T47D (cell line): ENCODE measurements at regions not wholly inside any gene's neighbourhood (a gene's known extent, or its start where the extent isn't known, plus 50 kb on each side); places are given as distances from the start of the nearest gene placed in this dataset.
"Not testable (repeated sequence)": the region's sequence is repeated elsewhere in the genome, so short reads cannot be mapped to it uniquely, and the experiment has no call there.

ENCODE experiments used
- DNase-seq, 2 experiments: peaks; one replicate each; pipeline versions ENCODE4 v3.0.0 to v3.0.0-alpha.2; 2011 to 2012; ENCODE audit warnings: low read depth in 1 of 2, low spot score in 1 of 2
- JUND ChIP-seq: IDR thresholded peaks from 2 replicates; pipeline ENCODE4 v1.6.1; 2012; ENCODE audit warnings: low read depth
- in situ Hi-C: cut with HindIII; loops from 2 replicates; pipeline ENCODE4 v1.10.0; 2016; ENCODE audit warnings: low sequenced_read_pairs, low pct_unique_long_range_greater_than_20kb

DNA sequence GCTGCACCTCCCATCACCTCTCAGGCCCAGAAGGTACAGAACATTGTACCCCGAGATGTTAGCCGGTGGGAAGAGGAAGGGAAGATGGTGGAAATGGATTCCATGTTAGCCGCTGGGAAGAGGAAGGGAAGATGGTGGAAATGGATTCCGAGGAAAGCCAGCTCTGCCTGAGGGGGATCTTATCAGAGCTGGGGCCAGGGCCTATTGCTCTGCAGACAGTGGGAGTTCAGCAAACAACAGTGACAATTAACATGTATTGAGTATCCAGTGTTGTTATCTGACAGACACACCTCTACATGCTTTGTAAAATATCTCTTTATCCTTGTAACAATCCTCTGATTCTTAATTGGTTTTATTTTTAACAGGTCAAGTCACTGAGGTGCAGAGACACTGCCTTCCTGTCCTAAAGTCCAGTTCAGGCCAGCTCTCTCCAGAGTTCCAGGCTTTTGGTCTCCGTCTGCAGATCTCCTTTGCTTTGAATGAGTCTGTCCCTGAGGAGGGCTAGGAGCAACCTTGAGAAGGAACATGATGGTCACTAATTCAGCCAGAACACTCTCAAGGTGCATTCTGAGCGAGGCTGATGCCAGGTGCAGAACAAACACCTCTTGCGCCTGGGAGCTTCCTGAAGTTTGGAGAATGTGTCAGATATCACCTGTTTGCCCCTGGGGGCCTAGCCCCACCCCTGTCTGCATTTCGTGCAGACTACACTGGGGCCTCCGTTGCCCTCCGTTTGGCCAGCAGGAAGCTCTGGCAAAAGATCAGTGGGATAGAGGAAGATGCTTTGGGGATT, 82.4 kb upstream of the PODXL start:
- in situ Hi-C loops = no loop called here
- TF ChIP-seq JUND = no peak
- DNase-seq = no peak

DNA sequence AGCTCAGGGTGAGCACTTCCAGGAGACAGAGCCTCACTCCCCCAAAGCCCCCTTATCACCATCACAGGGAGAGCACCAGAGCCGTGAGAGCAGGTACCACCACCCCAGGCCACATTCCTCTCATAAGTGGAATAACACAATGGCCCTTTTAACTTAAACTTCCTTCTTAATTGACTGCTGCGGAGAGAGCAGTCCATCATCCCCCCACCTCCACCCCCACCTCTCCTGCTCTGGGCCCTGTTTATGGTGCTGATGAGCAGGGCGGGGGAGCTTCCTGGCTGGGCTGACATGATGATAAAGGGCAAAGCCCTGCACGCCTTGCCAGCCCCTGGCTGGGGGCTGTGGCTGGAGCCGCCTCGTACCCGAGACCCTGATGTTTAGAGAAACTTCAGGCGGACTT, 81.4 kb upstream of the PODXL start:
- in situ Hi-C loops = no loop called here

DNA sequence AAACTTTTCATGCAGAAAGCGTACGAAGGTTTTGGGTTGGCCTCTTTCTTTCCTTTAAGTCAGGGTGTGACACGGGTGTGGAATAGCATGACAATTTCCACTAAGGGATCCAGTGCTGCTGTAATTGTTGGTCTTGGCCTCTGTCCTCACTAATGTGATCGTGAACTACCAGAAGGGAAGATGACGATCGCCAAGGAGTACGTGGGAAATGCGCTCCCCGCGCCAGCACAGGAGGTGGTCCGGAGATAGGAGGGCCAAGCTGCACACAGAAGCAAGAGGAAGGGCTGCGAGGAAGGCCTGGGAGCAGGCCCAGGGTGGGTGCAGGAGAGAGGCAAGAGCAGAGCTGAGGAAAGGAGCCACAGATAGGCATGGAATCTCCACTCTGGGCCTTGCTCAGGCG, 79.7 kb upstream of the PODXL start:
- in situ Hi-C loops = no loop called here
- TF ChIP-seq JUND = no peak
- no peak for DNase-seq

More for the DNA sequence above, 81.4 kb upstream of the PODXL start:
- TF ChIP-seq JUND = no peak
- DNase-seq = no peak

- DNase-seq, in situ Hi-C loops: not testable (repeated sequence)
Measured at GRCh38 chr7:131634197-131634596, 77.8 kb upstream of the PODXL start.

GRCh38 chr7:131633342-131633843, 77.0 kb upstream of the PODXL start:
- in situ Hi-C loops = no loop called here
- DNase-seq = no peak
- no peak for TF ChIP-seq JUND

DNA sequence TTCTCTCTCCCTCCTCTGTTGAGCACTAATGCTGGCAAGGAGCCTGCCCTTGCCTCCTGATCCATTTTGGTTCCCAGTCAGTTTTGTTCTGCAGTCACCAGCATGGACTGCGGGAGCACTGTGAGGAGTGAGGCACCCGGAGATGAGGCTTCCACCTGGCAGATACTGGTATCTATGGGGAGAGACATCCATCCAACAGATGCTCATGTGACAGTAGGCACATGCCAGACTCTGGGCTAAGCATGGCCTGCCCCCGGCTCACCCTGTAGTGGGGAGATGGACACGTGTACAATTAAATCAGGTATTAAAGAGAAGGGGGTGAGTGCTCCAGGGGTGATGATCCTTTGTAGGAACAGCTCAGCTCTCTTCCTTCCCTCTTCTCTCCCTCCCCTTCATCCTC, 74.0 kb upstream of the PODXL start:
- no peak for DNase-seq
- TF ChIP-seq JUND = no peak
- in situ Hi-C loops = no loop called here

GRCh38 chr7:131629217-131629882, 72.9 kb upstream of the PODXL start:
- in situ Hi-C loops = no loop called here
- TF ChIP-seq JUND = no peak
- no peak for DNase-seq

GRCh38 chr7:131628634-131629033, 72.2 kb upstream of the PODXL start:
- in situ Hi-C loops = no loop called here
- TF ChIP-seq JUND = no peak
- no peak for DNase-seq

DNA sequence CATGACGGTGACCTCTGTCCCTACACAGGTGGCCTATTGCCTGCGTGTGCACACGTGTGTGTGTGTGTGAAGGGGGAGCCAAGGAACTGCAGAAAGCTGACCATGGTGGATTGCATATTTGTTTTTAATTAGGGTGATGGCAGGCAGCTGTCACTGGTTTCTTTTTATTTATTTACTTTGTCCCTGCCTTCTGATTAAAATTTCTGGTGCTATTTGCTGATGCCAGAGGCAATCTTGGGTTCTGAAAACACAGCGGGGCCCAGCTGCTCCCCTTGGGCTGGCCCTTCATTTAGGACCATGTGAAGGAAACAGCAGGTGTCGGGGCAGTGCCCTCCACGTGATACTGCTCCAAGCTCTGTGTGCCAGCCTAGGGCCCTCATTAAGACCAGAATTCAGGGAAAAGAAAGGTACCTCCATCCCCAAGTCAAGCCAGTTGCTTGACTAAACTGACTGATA, 71.3 kb upstream of the PODXL start:
- no peak for TF ChIP-seq JUND
- DNase-seq = no peak
- in situ Hi-C loops = no loop called here

DNA sequence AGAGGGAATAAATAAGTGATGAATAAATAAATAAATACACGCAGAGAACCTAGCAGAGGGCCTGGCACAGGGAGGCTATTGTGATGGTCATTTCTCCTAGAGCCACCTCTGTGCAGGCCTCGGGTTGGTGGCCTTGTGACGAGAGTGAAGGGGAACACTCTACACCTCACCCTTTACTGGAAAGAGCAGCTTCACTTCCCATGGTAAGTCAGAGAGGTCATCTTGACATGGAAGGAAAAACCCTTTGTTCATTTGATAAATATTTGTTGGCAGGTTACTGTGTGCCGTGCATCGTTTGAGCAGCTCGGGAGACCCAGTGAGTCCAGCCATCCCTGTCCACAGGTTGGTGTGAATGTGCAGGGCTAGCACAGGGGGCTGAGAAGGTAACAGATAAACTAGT, 70.2 kb upstream of the PODXL start:
- in situ Hi-C loops = no loop called here
- TF ChIP-seq JUND = no peak
- no peak for DNase-seq

- in situ Hi-C loops = no loop called here
- no peak for DNase-seq
- TF ChIP-seq JUND = no peak
Measured at GRCh38 chr7:131625817-131626372, 69.5 kb upstream of the PODXL start.

- in situ Hi-C loops, DNase-seq: not testable (repeated sequence)
Measured at GRCh38 chr7:131625345-131625744, 68.9 kb upstream of the PODXL start.

DNA sequence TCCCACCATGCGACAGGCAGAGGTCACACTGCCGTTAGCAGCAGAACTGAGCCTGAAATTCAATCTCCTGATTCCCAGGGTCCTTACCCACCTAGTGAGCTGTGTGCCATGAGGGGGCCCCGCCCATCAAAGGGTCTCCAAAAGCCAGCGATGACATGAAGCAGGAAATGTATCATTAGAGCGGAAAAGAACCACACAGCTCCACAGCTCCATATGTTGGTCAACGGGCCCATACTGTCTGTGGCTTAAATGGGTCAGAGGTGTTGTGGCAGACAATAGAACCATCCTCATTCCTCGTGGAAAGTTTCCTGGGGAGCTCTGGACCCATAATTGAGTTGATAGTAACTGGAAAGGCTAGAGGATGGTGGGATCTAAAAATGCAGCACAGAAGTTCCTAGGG, 68.1 kb upstream of the PODXL start:
- no peak for DNase-seq
- no peak for TF ChIP-seq JUND
- in situ Hi-C loops = no loop called here
